Activated CD8-positive, alpha-beta memory T cell treated with anti-CD3 and anti-CD28 coated beads for 24 hours (primary cell): ENCODE measurements at regions not wholly inside any gene's neighbourhood (a gene's known extent, or its start where the extent isn't known, plus 50 kb on each side); places are given as distances from the start of the nearest gene placed in this dataset.
"Not testable (repeated sequence)": the region's sequence is repeated elsewhere in the genome, so short reads cannot be mapped to it uniquely, and the experiment has no call there.

Source experiments
- DNase-seq: peaks from one replicate; pipeline ENCODE4 v3.0.0-alpha.2; 2020

GRCh38 chr12:92257261-92257660, 111.6 kb upstream of the BTG1 start:
- DNase-seq, result no peak

DNA sequence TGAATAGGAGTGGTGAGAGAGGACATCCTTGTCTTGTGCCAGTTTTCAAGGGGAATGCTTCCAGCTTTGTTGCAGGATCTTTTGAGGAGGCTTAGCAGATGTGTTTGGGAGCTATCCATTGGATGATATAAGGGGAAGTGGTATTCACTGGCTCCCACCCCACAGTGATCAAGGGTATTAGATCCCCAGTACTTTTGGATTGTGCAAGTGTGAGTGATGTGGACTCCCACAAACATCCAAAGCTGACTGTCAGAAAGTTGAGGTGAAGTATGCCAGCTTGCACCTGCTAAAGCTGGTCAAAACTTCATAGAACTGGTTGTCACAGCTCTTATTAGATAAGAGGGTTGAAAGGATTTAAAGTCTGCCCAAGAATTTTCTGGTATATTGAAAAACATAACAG, 110.1 kb upstream of the BTG1 start:
- no peak for DNase-seq

GRCh38 chr12:92253301-92253700, 107.7 kb upstream of the BTG1 start:
- DNase-seq, result no peak

DNA sequence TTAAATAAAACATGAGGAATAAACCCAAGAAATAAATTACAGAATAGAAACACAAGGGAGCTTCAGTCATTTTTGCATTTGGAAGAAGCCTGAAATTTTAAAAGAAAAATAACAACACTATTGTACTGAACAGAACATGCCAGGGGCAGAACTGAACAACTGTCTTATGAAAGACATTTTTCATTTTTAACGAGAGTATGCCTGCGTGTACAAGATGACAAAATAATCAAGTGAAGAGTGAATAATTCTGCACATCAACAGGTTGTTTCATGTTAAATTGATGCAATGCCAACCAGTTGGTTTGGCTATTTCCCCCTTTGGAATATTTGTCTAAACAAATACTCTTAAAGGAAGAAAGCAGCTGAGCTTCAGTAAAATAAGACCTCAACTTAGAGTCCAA, 103.3 kb upstream of the BTG1 start:
- no peak for DNase-seq

GRCh38 chr12:92244036-92244435, 98.4 kb upstream of the BTG1 start:
- no peak for DNase-seq

DNA sequence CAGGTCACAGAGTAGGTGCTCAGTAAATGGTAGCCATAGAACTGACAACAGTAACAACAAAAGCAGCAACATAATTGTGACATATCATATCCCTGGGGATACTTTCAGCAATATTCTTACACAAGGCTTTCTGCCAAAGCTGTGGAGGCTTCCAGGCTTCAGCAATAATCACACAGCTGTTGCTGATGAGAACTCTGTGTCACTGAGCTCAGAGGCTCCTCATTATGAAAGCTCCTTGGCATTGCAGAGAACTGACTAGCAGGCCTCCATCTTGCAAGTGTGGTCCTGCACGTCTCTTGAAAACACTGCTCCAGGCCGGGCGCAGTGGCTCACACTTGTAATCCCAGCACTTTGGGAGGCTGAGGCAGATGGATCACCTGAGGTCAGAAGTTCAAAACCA, 97.3 kb upstream of the BTG1 start:
- no peak for DNase-seq

- DNase-seq, result no peak
Measured at GRCh38 chr12:92237762-92238523, 92.3 kb upstream of the BTG1 start.

DNA sequence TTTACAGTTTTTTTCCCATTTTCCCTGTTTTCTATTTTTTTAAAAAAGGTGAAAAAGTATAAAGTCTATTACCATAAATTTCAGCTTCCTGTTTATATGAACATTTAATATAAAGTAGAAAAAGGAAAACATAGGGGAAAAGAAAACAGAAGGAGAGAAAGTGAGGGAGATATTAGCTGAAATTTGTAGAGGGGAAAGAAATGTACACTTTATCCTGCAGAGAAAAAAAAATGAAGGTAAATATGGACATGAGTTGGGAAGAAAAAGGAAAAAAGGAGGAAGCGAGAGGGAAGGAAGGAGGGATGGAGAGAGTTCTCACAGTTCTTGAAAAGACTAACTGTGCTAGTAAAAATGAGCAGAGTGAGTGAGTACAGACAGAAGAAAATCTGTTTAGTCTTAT, 91.6 kb upstream of the BTG1 start:
- DNase-seq, result no peak

- DNase-seq, result no peak
Measured at GRCh38 chr12:92235703-92236472, 90.2 kb upstream of the BTG1 start.

DNA sequence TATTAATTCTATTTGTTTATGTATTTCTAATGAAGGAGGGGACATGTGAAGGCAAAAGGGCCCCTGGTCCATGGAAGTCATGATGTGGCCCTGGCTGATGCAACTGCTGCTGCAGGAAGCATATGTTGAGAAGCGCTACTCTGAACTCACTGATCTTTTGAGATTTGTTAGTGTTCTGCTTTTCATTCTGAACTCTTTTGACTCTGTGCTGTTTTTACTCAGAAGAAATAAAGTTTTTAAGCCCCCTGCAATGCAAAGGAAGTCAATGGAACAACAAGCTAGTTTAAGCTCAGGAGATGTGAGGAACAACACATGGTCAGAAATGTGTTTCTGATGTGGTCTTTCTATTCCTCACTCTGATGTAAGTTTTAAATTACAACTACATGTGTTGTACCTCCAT, 88.9 kb upstream of the BTG1 start:
- no peak for DNase-seq

DNA sequence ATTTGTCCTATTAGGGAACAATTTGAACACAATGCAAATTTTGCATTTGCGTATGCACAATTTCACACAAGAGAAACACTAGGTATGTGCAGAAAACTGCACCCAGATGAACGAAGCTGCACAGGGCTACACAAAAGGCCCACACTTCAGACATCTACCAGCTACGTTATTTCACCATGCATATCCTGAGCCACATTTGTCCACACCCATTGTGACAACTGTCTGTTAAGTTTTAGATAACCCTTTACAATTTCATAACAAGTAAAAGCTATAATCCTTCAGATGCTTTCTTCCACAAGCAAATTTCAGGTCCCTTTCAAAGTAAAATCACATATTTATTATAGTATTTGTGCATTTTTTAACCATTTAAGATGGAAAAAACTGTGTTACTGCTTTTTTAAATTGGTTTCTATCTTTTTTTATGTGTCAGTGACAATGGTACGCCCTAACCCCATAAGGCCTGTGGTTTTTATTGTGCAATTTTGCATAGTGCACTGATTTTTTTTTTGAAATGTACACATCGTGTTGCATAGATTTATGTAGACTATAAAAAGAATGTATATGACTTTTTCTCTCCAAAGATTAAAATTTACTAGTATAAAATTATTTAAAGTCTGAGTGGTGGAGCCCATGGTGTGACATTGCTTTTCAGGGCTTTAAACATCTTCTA, 87.8 kb upstream of the BTG1 start:
- no peak for DNase-seq

- not testable (repeated sequence) for DNase-seq
Measured at GRCh38 chr12:92232371-92232932, 86.8 kb upstream of the BTG1 start.

DNA sequence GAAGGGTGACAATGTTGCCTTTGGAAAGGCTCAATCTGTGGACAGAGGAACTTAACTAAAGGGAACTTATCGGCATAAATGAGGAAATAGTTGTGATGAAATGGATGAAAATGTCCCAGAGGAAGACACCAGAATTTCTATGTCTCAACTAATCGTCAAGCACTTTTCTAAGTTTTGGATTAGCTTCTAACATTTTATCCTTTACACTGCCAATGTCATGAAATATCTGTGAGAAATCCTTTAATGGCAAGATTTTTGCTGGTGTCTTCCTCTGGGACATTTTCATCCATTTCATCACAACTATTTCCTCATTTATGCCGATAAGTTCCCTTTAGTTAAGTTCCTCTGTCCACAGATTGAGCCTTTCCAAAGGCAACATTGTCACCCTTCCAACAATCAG, 86.3 kb upstream of the BTG1 start:
- DNase-seq, result not testable (repeated sequence)

DNA sequence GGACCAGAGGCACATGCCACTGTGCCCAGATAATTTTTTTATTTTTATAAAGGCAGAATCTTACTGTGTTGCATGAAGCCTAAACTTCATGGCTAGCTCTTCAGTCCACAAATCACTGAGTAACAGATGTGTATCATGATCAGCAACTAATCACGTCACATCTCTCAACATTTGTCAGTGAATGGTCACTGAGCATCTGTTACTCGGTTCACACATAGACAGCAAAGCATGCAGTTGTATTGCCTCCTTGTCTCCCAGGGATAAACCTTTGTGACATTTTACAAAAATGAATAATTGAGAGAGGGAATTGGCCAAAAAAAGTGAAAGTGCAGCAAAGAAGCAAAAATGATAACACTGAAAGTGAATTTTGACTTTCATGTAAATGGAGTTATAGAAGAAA, 85.9 kb upstream of the BTG1 start:
- not testable (repeated sequence) for DNase-seq

GRCh38 chr12:92229381-92229780, 83.7 kb upstream of the BTG1 start:
- DNase-seq, result no peak

DNA sequence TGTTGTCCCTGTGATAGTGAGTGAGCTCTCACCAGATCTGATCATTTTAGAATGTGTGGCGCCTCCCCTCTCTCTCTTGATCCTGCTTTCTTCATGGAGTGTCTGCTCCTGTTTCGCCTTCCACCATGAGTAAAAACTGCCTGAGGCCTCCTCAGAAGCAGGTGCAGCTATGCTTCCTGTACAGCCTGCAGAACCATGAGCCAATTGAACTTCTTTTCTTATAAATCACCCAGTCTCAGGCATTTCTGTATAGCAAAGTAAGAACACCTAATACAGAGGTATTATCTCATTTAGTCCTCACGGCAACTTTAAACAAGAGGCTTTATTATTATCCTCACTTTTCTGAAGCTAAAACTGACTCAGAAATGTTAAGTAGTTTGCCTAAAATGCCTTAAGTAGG, 81.3 kb upstream of the BTG1 start:
- no peak for DNase-seq

DNA sequence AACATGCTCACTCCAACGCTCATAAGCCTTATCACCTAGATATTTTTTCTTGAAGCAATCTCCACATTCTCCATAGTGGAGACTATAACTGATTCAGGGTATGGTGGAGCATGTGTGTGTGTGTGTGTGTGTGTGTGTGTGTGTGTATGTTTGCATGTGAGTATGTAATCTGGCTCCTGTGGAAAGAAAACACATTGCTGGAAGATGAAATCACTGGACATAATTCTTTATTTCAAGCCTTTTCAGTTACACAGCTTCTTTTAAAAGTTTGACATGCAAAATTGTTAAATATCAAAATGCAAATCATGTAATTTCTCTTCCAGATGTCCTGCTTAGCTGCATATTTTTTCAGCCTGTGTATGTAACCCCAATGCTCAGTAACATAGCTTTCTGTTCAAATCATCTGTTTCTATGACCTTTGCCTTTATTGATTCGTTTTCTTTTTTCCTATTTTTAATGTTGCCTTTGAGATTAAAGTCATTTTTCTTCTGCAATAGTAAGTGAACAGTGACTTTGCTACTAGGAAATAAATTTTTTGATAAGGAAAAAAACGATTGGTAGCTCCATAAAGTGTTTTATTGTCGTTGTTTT, 80.5 kb upstream of the BTG1 start:
- no peak for DNase-seq

GRCh38 chr12:92224685-92225331, 79.2 kb upstream of the BTG1 start:
- DNase-seq, result no peak

DNA sequence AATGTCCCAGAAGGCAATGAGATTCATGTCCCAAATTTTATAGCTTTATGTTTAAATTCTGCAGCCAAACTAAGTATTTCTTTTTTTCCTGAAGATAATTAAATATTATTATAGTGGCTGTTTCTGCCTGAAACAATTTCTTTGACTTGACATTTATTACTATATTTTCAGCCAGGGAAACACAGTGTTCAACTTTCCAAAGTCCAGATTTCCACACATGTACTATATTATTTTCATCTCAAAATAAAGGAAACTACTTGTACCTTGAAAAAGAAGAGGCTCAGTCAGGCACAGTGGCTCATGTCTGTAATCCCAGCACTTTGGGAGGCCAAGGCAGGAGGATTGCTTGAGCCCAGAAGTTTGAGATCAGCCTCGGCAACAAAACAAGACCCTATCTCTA, 77.8 kb upstream of the BTG1 start:
- DNase-seq, result no peak

GRCh38 chr12:92221656-92222315, 76.1 kb upstream of the BTG1 start:
- DNase-seq, result no peak

- DNase-seq, result no peak
Measured at GRCh38 chr12:92218394-92219077, 72.9 kb upstream of the BTG1 start.

- DNase-seq, result no peak
Measured at GRCh38 chr12:92216092-92216491, 70.4 kb upstream of the BTG1 start.
